Stimulated activated CD4-positive, alpha-beta T cell treated with anti-CD3 and anti-CD28 coated beads, Interleukin-2, amount 100 ng/mL, for 48 hours (primary cell): ENCODE measurements at regions not wholly inside any gene's neighbourhood (a gene's known extent, or its start where the extent isn't known, plus 50 kb on each side); places are given as distances from the start of the nearest gene placed in this dataset.
"Not testable (repeated sequence)": the region's sequence is repeated elsewhere in the genome, so short reads cannot be mapped to it uniquely, and the experiment has no call there.

Experiments used
- DNase-seq, 2 donors: peaks; one replicate each; pipeline ENCODE4 v3.0.0-alpha.2; 2020

DNA sequence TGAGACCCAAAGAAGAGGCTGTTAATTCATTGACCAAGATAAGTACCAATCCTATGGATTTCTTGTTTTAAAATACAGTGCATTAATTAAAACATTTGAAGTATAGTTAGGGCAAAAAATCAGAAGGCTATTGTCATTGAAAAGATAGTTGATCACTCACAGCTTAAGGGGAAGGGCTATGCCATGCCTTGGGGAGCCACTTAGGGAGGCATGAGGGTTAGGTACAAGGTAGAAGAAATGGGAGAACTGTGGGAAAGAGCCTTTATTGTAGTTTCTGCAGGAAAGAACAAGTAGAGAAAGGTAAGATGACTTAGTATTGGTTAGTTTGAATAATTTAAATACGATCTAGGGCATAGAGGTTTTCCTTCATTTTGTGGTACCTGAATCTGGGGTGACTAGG, 1285.5 kb upstream of the TMEFF2 start:
- DNase-seq = no peak

- DNase-seq = no peak
These were observed 1281.6 kb upstream of the TMEFF2 start for GRCh38 chr2:193476171-193476800.

GRCh38 chr2:193475038-193475437, 1280.3 kb upstream of the TMEFF2 start:
- no peak for DNase-seq

DNA sequence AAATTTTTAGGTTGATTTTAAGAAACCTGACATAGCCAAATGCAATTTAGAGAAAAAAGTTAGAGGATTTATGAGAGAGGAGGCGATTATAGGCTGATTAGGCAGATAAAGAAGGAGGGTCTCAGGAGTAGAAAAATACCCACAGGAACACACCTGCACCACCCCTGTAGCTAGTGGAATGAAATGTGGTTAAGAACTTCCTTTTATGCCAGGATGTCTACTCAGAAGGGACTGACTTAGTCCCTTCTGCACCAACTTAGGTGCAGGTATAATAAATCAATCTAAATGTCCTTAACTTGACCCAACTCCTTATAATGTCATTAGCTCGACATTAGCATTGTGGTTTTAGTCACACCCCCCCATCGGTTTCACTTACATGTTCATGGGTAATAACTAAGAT, 1274.5 kb upstream of the TMEFF2 start:
- no peak for DNase-seq

- no peak for DNase-seq
These were observed 1272.7 kb upstream of the TMEFF2 start for GRCh38 chr2:193467276-193467987.

DNA sequence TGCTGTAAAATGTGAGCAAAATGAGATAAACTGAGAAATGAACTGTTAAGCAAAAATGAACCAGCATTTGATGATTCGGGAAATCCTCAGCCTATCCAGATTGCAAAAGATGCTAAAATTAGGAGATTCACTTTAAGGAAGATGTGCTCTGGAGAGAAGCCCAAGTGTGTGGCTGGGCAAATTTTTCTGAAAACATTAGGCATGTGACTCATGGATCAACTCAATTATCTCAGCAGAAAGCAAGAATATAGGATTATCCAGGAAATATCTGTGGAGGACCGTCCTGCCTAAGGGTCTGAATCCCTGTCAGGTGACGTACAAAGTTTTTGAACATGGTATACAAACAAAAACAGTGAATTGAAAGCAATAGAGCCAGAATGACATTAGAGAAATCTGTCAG, 1268.3 kb upstream of the TMEFF2 start:
- DNase-seq = no peak

DNA sequence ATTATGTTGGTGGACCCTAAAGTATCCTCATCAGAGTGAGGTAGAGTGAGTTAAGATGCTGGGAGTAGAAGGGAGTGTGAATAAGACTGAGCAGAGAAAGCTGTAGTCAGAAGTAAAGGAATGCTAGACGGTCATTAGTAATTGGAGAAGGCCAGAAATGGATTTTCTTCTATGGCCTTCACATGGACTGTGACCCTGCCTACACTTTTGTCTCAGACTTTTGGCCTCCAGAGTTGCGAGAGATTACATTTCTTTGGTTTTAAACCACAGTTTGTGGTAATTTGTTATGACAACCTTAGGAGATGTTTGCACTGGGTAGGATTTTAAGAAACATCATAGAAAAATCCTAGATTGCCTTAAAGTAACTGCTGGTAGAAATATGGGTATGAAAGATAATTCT, 1267.7 kb upstream of the TMEFF2 start:
- DNase-seq = no peak

DNA sequence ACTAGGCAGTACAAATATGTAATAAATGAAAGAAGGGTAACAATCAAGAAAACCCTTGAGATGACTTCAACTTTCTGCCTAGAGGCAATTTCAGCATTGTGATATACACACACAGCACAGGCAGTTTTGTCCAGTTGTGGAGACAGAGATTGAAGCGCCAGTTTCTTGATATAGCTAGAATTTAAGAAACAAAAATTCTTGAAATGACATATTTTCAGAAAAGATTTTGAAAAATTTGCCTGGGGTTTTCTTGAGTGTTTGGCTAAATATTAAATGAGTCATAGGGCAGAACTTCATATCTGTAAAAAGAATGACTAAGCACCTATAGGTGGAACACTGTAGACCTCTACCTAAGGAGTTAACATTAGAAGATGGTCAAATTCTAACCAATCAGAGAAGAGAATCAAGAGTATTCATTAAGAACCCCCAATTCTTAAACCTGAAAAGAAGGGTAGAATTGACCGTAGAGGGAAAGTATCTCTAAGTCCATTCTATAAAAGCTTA, 1266.8 kb upstream of the TMEFF2 start:
- DNase-seq = no peak

DNA sequence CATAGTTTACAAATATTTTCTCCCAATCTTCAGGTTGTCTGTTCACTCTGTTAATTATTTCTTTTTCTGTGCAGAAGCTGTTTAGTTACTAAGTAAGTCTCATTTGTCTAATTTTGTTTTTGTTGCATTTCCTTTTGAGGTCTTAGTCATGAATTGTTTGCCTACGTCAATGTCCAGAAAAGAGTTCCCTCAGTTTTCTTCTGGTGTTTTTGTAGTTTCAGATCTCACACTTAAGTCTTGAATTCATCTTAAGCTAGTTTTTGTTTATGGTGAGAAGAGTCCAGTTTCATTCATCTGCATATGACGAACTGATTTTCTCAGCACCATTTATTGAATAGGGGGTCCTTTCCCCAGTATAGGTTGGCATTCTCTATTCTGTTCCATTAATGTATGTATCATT, 1252.2 kb upstream of the TMEFF2 start:
- DNase-seq = no peak

DNA sequence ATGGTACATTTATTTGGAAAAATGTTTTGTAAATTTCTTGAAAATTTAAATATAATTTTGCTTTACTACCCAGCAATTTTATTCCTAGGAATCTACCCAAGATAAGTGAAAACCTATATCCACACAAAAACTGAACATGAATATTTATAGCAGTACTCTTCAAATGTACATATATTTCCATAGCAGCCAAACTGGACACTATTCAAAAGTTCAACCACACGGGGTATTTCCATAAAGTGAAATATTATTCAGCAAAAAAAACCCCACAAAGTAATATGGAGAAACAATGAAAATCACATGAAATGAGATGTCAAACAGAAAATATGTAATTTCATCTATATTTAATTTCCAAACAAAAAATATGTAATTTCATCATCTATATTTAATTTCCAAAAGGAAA, 1247.6 kb upstream of the TMEFF2 start:
- DNase-seq = no peak

- DNase-seq = no peak
These were observed 1233.6 kb upstream of the TMEFF2 start for GRCh38 chr2:193428336-193428818.

DNA sequence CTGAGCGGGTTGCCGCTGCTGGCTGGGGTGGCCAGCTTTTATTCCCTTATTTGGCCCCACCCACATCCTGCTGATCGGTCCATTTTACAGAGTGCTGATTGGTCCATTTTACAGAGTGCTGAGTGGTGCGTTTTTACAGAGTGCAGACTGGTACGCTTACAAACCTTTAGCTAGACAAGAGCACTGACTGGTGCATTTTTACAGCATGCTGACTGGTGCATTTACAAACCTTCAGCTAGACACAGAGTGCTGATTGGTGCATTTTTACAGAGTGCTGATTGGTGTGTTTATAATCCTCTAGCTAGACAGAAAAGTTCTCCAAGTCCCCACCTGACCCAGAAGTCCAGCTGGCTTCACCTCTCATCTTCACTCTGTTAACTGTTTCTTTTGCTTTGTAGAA, 1217.6 kb upstream of the TMEFF2 start:
- not testable (repeated sequence) for DNase-seq

- DNase-seq = no peak
These were observed 1215.2 kb upstream of the TMEFF2 start for GRCh38 chr2:193409951-193410350.

DNA sequence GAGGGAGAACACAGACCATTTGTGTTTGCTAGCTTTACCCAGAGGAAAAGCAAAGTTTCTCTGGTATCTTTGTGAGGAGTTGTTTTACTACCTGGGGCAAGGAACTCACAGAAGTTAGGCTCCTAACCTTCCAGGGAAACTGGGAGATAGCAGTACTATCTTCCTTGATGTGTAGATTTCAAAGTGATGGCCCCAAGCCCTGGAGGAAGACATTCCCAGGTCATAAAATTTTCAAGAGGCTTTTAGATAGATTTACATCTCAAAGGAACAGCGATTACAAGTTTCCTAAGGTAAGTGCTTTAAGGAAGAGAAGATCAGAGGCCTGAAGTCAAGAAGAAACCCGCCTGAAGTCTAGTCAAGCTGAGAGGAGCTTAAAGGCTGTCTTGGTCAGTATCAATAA, 1187.8 kb upstream of the TMEFF2 start:
- no peak for DNase-seq

GRCh38 chr2:193377789-193378188, 1183.1 kb upstream of the TMEFF2 start:
- no peak for DNase-seq

GRCh38 chr2:193373120-193373519, 1178.4 kb upstream of the TMEFF2 start:
- DNase-seq = no peak

- no peak for DNase-seq
These were observed 1176.5 kb upstream of the TMEFF2 start for GRCh38 chr2:193371200-193371599.

DNA sequence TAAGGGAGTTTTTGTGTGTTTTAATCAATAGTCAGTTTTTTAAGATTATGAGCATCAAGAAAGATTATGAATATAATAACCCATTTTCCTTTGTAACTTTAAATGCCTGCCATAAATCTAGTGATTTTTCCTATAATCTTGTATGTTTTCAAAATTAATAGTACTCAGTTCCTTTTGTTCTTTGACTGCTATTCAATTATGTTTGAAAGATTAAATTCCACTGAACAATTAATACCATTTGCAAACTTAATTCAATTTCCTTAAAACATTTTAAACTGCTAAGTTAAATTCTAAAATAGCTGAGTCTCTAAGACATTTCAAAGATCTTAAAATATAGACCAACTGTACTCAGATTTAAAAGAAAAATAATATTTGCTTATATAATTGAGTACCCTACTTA, 1173.9 kb upstream of the TMEFF2 start:
- no peak for DNase-seq

DNA sequence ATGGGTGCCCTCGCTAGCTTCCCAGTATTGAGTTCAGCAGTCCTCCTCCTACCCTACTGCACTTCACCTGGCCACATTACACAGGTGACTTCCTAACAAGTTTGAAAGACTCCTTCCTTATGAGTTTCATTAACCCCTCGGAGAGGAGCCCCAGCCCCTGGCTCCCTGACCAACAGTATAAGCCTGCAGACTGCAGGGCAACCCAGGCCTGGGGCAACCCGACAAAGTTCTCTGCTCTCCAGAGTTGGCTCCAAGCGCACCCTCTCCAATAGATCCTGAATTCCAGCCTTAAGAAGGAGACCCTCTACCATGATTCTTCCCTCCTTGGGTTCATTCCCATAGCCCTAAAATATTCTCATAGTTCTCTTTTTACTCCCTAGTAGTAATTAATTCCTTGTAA, 1162.8 kb upstream of the TMEFF2 start:
- DNase-seq = no peak

DNA sequence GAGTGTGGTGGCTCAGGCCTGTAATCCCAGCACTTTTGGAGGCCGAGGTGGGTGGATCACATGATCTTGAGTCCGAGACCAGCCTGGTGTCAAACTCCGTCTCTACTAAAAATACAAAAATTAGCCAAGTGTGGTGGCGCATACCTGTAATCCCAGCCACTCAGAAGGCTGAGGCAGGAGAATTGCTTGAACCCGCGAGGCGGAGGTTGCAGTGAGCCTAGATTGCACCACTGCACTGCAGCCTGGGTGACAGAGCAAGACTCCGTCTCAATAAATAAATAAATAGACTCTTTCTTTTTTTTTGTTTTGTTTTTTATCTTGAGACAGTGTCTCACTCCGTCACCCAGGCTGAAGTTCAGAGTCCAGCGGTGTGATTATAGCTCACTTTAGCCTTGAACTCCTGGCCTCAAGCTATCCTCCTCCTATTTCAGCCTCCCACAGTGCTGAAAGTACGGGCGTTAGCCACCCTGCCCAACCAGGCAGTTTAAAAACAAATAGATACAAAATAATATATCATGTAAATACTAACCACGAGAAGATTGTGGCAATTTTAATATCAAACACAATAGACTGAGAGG, 1158.0 kb upstream of the TMEFF2 start:
- not testable (repeated sequence) for DNase-seq

- no peak for DNase-seq
These were observed 1155.8 kb upstream of the TMEFF2 start for GRCh38 chr2:193350509-193350908.

- no peak for DNase-seq
These were observed 1154.9 kb upstream of the TMEFF2 start for GRCh38 chr2:193349642-193350041.

GRCh38 chr2:193348055-193348454, 1153.3 kb upstream of the TMEFF2 start:
- DNase-seq = no peak

DNA sequence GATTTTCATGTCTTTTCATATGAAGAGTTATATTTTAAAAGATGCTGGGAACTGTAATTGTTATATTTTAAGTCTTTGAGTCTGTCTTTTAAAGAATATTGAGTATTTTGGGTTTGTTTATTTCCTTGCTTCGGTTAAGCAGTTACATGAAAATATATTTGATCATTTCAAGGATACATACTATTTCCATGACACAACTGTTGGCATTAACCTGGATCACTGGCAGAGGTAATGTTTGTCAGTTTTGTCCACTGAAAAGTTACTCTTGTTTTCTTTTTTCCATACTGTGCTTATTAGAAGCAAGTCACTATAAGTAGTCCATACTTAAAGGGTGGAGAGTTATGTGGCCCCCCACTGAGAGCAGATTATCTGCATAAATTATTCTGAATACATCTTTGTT, 1142.0 kb upstream of the TMEFF2 start:
- no peak for DNase-seq
